K562 (cell line): ENCODE measurements at regions not wholly inside any gene's neighbourhood (a gene's known extent, or its start where the extent isn't known, plus 50 kb on each side); places are given as distances from the start of the nearest gene placed in this dataset.

Experiments used
- ATAC-seq: fragments of 200-7000 bp; cut with Tn5 transposase; 3 replicates; pipeline ENCODE4 v1.9.1; 2020; ENCODE audit warnings: moderate library complexity
- BruUV-seq: library from RNA; stranded (reverse); fragments of 400-500 nt; replicated peaks from 2 replicates; lab custom pipeline; 2021; lab: Mats Ljungman, UMichigan
- CTCF ChIA-PET: fragments of 300-600 bp; formaldehyde crosslinking; extraction: SDS; loops from one replicate; lab custom pipeline; 2021; ENCODE audit warnings: low intra/inter-chr PET ratio; lab: Yijun Ruan, JAX
- POLR2A ChIA-PET: fragments of 300-600, 350-650 bp; sonication (Branson Sonifier 250); formaldehyde crosslinking; extraction: SDS; loops from one replicate; lab custom pipeline; 2021; ENCODE audit warnings: antibody characterized with exemption, inconsistent platforms; lab: Yijun Ruan, JAX
- DNase-seq, 4 experiments: peaks; one replicate each; pipeline versions ENCODE4 v3.0.0 to v3.0.0-alpha.2; 2011 to 2018; ENCODE audit warnings: low spot score in 3 of 4, mixed read lengths in 3 of 4; ENCODE audit errors: extremely low read depth in 1 of 4
- FAIRE-seq: peaks from 2 replicates; lab custom pipeline; 2011; peaks lifted over from hg19 to GRCh38; lab: Jason Lieb, UNC
- H2AFZ ChIP-seq: 2 replicates; pipeline ENCODE4 v1.6.0; 2011; ENCODE audit warnings: low read depth, low read length, control low read depth, inconsistent platforms
- H3K27ac ChIP-seq: fragments of 200-600 bp; 3 replicates; pipeline ENCODE4 v1.8.0; 2011; ENCODE audit warnings: low read depth, mild to moderate bottlenecking, control low read depth, inconsistent platforms, low read length, moderate library complexity, mixed read lengths; ENCODE audit errors: extremely low read depth
- H3K27me3 ChIP-seq, 2 experiments: fragments of 300-600 bp in 1 of 2; 2 replicates in 1 of 2; 3 replicates in 1 of 2; pipeline versions ENCODE4 v1.6.0 to v1.8.0; 2011; ENCODE audit warnings: inconsistent platforms in 2 of 2, low read length in 2 of 2, mild to moderate bottlenecking in 1 of 2, mixed read lengths in 1 of 2, moderate library complexity in 1 of 2; ENCODE audit not compliant: control insufficient read depth in 2 of 2, insufficient read depth in 2 of 2
- H3K36me3 ChIP-seq: fragments of 300-600 bp; 3 replicates; pipeline ENCODE4 v1.8.0; 2011; ENCODE audit warnings: mild to moderate bottlenecking, low read length, inconsistent platforms; ENCODE audit not compliant: control insufficient read depth, insufficient read depth
- H3K4me1 ChIP-seq, 2 experiments: fragments of 200-600 bp in 1 of 2; replicated peaks in 1 of 2; 2 replicates in 1 of 2; 3 replicates in 1 of 2; pipeline versions ENCODE4 v1.5.1 to v1.8.0; 2011; ENCODE audit warnings: inconsistent platforms in 2 of 2, low read length in 2 of 2, mild to moderate bottlenecking in 1 of 2, mixed read lengths in 1 of 2, moderate library complexity in 1 of 2; ENCODE audit not compliant: control insufficient read depth in 2 of 2, insufficient read depth in 2 of 2
- H3K4me2 ChIP-seq: 2 replicates; pipeline ENCODE4 v1.6.1; 2011; ENCODE audit warnings: low read length, control low read depth, inconsistent platforms, mixed read lengths; ENCODE audit not compliant: insufficient read depth
- H3K4me3 ChIP-seq: fragments of 200-600 bp; sonication (generic), shearing (Covaris generic); 2 replicates; pipeline ENCODE4 v1.5.1; 2016; ENCODE audit warnings: control low read depth, inconsistent platforms
- H3K79me2 ChIP-seq: fragments of 200-600 bp; 3 replicates; pipeline ENCODE4 v1.8.0; 2011; ENCODE audit warnings: low read length, inconsistent platforms; ENCODE audit not compliant: control insufficient read depth, insufficient read depth
- H3K9ac ChIP-seq, 2 experiments: 2 replicates each; pipeline versions ENCODE4 v1.6.0 to v1.6.1; 2011; ENCODE audit warnings: low read depth in 2 of 2, low read length in 2 of 2, control low read depth in 1 of 2, inconsistent platforms in 1 of 2, mild to moderate bottlenecking in 1 of 2, mixed read lengths in 1 of 2; ENCODE audit not compliant: insufficient read depth in 1 of 2
- H3K9me1 ChIP-seq: one replicate; pipeline ENCODE4 v1.6.0; 2011; ENCODE audit warnings: inconsistent platforms, mild to moderate bottlenecking, low read length, moderate library complexity; ENCODE audit not compliant: control insufficient read depth, insufficient read depth
- H3K9me3 ChIP-seq: replicated peaks from 2 replicates; pipeline ENCODE4 v1.5.1; 2011; ENCODE audit warnings: low read depth, low read length, inconsistent platforms; ENCODE audit not compliant: control insufficient read depth, insufficient read depth
- H4K20me1 ChIP-seq: replicated peaks from 2 replicates; pipeline ENCODE4 v1.6.1; 2011; ENCODE audit warnings: low read length, inconsistent platforms, mixed read lengths; ENCODE audit not compliant: control insufficient read depth, insufficient read depth
- HNRNPL ChIP-seq: fragments of 200-400 bp; formaldehyde crosslinking; IDR thresholded peaks from 2 replicates; pipeline ENCODE4 v1.6.1; 2017; ENCODE audit warnings: low read depth, mild to moderate bottlenecking, low read length
- HNRNPLL ChIP-seq: fragments of 200-400 bp; formaldehyde crosslinking; IDR thresholded peaks from 2 replicates; pipeline ENCODE4 v1.6.1; 2017; ENCODE audit warnings: low read length, low read depth, mild to moderate bottlenecking; ENCODE audit not compliant: poor library complexity, severe bottlenecking
- KDM1A ChIP-seq, 2 experiments: fragments of 450-650 bp; IDR thresholded peaks; 2 replicates each; pipeline ENCODE4 v1.6.1; 2016; ENCODE audit warnings: mild to moderate bottlenecking in 2 of 2
- MXI1 ChIP-seq: IDR thresholded peaks from 2 replicates; pipeline ENCODE4 v1.6.1; 2011; ENCODE audit warnings: low read depth, mild to moderate bottlenecking, improper control_type of control experiment, low read length
- POLR2B ChIP-seq: fragments of 450-650 bp; IDR thresholded peaks from 2 replicates; pipeline ENCODE4 v1.6.1; 2018; ENCODE audit warnings: low read depth; ENCODE audit not compliant: partially characterized antibody
- SIRT6 ChIP-seq: IDR thresholded peaks from one replicate; pipeline ENCODE4 v1.6.1; 2012; ENCODE audit warnings: low read depth, mild to moderate bottlenecking, control low read depth, inconsistent platforms, low read length, moderate library complexity
- XRCC4 ChIP-seq: IDR thresholded peaks from one replicate; pipeline ENCODE4 v1.6.1; 2011; ENCODE audit not compliant: insufficient read depth, insufficient read length; ENCODE audit errors: extremely low read depth
- ZFP30 ChIP-seq: fragments of 250-450 bp; sonication (Bioruptor Pico); IDR thresholded peaks from 2 replicates; pipeline ENCODE4 v1.8.0; 2022; ENCODE audit warnings: moderate library complexity, mild to moderate bottlenecking, inconsistent platforms, borderline replicate concordance
- ZNF780A ChIP-seq: fragments of 250-450 bp; sonication (Bioruptor Pico); IDR thresholded peaks from 2 replicates; pipeline ENCODE4 v1.5.0; 2021; ENCODE audit warnings: mild to moderate bottlenecking
- WGBS: fragments of 100-300 bp; shearing (Covaris generic); methylation state at CpG from one replicate; pipeline ENCODE4 v1.1.6; 2016; ENCODE audit warnings: low coverage, mixed read lengths; ENCODE audit not compliant: insufficient coverage; ENCODE audit errors: missing lambda C conversion rate; 5-methylcytosine and 5-hydroxymethylcytosine counted together
- in situ Hi-C: fragments of 300-500 bp; cut with MboI; formaldehyde crosslinking; loops from 4 replicates; pipeline ENCODE4 v1.15.0; 2018; ENCODE audit warnings: inconsistent platforms, mixed read lengths
- intact Hi-C: fragments of 100-400 bp; cut with micrococcal nuclease; formaldehyde crosslinking; loops from 2 replicates; pipeline ENCODE4 v1.14.2; 2022
- TF ChIP-seq, protein P1 (sequence below): fragments of 450-650 bp; IDR thresholded peaks from 2 replicates; pipeline ENCODE4 v1.6.1; 2016; ENCODE audit warnings: mild to moderate bottlenecking
- TF ChIP-seq, protein P2 (sequence below): fragments of 250-450 bp; sonication (Bioruptor Pico); IDR thresholded peaks from 2 replicates; pipeline ENCODE4 v1.4.0; 2020; ENCODE audit warnings: mild to moderate bottlenecking, moderate library complexity, borderline replicate concordance
- TF ChIP-seq, protein P3 (sequence below): sonication (generic); formaldehyde crosslinking; IDR thresholded peaks from 2 replicates; pipeline ENCODE4 v1.4.0; 2020; ENCODE audit warnings: mild to moderate bottlenecking, missing genetic modification reagents
- TF ChIP-seq, protein P4 (sequence below): fragments of 250-450 bp; sonication (Bioruptor Pico); IDR thresholded peaks from 2 replicates; pipeline ENCODE4 v1.5.0; 2021
- TF ChIP-seq, protein P5 (sequence below): fragments of 250-450 bp; sonication (Bioruptor Pico); IDR thresholded peaks from 2 replicates; pipeline ENCODE4 v1.4.0; 2020; ENCODE audit warnings: mild to moderate bottlenecking

DNA sequence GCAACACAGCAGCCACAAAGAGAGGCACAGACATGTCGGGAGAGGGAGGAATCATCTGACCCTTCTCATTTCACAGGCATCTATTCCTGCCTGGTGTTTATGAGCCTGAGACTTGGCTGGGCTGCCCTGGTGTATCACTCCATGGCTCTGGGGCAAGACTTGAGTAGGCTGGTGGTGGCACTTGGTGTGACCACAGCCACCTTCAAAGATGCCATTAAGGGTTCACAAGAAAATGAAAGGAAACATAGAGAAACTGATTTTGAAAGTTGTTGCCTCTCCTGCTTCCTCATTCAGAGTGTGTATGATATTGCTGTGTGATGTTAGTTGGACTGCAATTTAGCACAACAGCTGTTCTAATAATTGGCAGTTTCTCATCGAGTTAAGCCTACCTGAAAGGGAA lies 298.8 kb downstream of the FAM72C start:
- BruUV-seq = no TSS peak
- no peaks in the 10 kb centered on the region for H4K20me1 ChIP-seq
- no peak for ATAC-seq
- 0% methylated on average over 2 of the region's 2 CpGs for WGBS
- no peak for FAIRE-seq
- H2AFZ ChIP-seq = no peak overlapping the region
- no peak overlapping the region for H3K27ac ChIP-seq
- no peaks in the 10 kb centered on the region for H3K9me1 ChIP-seq
- no peaks in the 10 kb centered on the region for H3K4me1 ChIP-seq
- POLR2A ChIA-PET = no interaction called here
- CTCF ChIA-PET = no interaction called here
- H3K27me3 ChIP-seq = peaks cover 2 to 13% of the 10 kb centered on the region in 2 experiments; a peak in 2 of 5 replicates
- H3K4me3 ChIP-seq = no peak overlapping the region
- no peak overlapping the region for H3K4me2 ChIP-seq
- no peak for DNase-seq
- in situ Hi-C loops (no loop called here), intact Hi-C loops (no loop called here)
- no peak overlapping the region for H3K9ac ChIP-seq
- no peaks in the 10 kb centered on the region for H3K36me3 ChIP-seq
- no peaks in the 10 kb centered on the region for H3K9me3 ChIP-seq
- no peaks in the 10 kb centered on the region for H3K79me2 ChIP-seq
- TF ChIP-seq HNRNPL (no peak), KDM1A (IDR thresholded peaks at IDR 0.05) (no peak), MXI1 (no peak), SIRT6 (no peak), ZFP30 (no peak), XRCC4 (no peak), POLR2B (no peak), HNRNPLL (no peak), ZNF780A (CRISPR knock-in tag) (no peak)
- TF ChIP-seq, protein P1, sequence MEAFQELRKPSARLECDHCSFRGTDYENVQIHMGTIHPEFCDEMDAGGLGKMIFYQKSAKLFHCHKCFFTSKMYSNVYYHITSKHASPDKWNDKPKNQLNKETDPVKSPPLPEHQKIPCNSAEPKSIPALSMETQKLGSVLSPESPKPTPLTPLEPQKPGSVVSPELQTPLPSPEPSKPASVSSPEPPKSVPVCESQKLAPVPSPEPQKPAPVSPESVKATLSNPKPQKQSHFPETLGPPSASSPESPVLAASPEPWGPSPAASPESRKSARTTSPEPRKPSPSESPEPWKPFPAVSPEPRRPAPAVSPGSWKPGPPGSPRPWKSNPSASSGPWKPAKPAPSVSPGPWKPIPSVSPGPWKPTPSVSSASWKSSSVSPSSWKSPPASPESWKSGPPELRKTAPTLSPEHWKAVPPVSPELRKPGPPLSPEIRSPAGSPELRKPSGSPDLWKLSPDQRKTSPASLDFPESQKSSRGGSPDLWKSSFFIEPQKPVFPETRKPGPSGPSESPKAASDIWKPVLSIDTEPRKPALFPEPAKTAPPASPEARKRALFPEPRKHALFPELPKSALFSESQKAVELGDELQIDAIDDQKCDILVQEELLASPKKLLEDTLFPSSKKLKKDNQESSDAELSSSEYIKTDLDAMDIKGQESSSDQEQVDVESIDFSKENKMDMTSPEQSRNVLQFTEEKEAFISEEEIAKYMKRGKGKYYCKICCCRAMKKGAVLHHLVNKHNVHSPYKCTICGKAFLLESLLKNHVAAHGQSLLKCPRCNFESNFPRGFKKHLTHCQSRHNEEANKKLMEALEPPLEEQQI = no peak
- TF ChIP-seq, protein P2, sequence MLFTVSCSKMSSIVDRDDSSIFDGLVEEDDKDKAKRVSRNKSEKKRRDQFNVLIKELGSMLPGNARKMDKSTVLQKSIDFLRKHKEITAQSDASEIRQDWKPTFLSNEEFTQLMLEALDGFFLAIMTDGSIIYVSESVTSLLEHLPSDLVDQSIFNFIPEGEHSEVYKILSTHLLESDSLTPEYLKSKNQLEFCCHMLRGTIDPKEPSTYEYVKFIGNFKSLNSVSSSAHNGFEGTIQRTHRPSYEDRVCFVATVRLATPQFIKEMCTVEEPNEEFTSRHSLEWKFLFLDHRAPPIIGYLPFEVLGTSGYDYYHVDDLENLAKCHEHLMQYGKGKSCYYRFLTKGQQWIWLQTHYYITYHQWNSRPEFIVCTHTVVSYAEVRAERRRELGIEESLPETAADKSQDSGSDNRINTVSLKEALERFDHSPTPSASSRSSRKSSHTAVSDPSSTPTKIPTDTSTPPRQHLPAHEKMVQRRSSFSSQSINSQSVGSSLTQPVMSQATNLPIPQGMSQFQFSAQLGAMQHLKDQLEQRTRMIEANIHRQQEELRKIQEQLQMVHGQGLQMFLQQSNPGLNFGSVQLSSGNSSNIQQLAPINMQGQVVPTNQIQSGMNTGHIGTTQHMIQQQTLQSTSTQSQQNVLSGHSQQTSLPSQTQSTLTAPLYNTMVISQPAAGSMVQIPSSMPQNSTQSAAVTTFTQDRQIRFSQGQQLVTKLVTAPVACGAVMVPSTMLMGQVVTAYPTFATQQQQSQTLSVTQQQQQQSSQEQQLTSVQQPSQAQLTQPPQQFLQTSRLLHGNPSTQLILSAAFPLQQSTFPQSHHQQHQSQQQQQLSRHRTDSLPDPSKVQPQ (CRISPR knock-in tag) = no peak
- TF ChIP-seq, protein P3, sequence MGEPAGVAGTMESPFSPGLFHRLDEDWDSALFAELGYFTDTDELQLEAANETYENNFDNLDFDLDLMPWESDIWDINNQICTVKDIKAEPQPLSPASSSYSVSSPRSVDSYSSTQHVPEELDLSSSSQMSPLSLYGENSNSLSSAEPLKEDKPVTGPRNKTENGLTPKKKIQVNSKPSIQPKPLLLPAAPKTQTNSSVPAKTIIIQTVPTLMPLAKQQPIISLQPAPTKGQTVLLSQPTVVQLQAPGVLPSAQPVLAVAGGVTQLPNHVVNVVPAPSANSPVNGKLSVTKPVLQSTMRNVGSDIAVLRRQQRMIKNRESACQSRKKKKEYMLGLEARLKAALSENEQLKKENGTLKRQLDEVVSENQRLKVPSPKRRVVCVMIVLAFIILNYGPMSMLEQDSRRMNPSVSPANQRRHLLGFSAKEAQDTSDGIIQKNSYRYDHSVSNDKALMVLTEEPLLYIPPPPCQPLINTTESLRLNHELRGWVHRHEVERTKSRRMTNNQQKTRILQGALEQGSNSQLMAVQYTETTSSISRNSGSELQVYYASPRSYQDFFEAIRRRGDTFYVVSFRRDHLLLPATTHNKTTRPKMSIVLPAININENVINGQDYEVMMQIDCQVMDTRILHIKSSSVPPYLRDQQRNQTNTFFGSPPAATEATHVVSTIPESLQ (CRISPR knock-in tag) = no peak
- TF ChIP-seq, protein P4, sequence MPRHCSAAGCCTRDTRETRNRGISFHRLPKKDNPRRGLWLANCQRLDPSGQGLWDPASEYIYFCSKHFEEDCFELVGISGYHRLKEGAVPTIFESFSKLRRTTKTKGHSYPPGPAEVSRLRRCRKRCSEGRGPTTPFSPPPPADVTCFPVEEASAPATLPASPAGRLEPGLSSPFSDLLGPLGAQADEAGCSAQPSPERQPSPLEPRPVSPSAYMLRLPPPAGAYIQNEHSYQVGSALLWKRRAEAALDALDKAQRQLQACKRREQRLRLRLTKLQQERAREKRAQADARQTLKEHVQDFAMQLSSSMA = no peak
- TF ChIP-seq, protein P5, sequence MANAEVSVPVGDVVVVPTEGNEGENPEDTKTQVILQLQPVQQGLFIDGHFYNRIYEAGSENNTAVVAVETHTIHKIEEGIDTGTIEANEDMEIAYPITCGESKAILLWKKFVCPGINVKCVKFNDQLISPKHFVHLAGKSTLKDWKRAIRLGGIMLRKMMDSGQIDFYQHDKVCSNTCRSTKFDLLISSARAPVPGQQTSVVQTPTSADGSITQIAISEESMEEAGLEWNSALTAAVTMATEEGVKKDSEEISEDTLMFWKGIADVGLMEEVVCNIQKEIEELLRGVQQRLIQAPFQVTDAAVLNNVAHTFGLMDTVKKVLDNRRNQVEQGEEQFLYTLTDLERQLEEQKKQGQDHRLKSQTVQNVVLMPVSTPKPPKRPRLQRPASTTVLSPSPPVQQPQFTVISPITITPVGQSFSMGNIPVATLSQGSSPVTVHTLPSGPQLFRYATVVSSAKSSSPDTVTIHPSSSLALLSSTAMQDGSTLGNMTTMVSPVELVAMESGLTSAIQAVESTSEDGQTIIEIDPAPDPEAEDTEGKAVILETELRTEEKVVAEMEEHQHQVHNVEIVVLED (CRISPR knock-in tag) = no peak
